Fibroblast of pulmonary artery (primary cell): ENCODE measurements at regions not wholly inside any gene's neighbourhood (a gene's known extent, or its start where the extent isn't known, plus 50 kb on each side); places are given as distances from the start of the nearest gene placed in this dataset.
A peak's percentile ranks its signal among the peaks of the same experiment; 100 is the strongest.
"Not testable (repeated sequence)": the region's sequence is repeated elsewhere in the genome, so short reads cannot be mapped to it uniquely, and the experiment has no call there.

Experiments
- DNase-seq: peaks from one replicate; pipeline ENCODE4 v3.0.0-alpha.2; 2010; ENCODE audit warnings: low read depth
- H3K4me3 ChIP-seq: replicated peaks from 2 replicates; pipeline ENCODE4 v1.5.1; 2011; ENCODE audit warnings: low read depth, mild to moderate bottlenecking, control low read depth, low read length, moderate library complexity
- CTCF ChIP-seq: IDR thresholded peaks from 2 replicates; pipeline ENCODE4 v1.5.1; 2011; ENCODE audit warnings: mild to moderate bottlenecking, control low read depth, low read length, inconsistent platforms; ENCODE audit errors: missing control alignments

- no peak for DNase-seq
- TF ChIP-seq CTCF, result no peak
- no peak overlapping the region for H3K4me3 ChIP-seq
Measured at GRCh38 chr14:22202313-22202712, 386.7 kb downstream of the DAD1 start.

- peak; percentile 74 for TF ChIP-seq CTCF
- DNase-seq, result peak; percentile 57
- H3K4me3 ChIP-seq, result no peak overlapping the region
Measured at GRCh38 chr14:22200977-22201605, 387.9 kb downstream of the DAD1 start.

- H3K4me3 ChIP-seq, DNase-seq: not testable (repeated sequence)
Measured at GRCh38 chr14:22200131-22200530, 388.9 kb downstream of the DAD1 start.

GRCh38 chr14:22194664-22195063 is 394.4 kb downstream of the DAD1 start:
- DNase-seq, result no peak
- no peak overlapping the region for H3K4me3 ChIP-seq
- TF ChIP-seq CTCF, result no peak

GRCh38 chr14:22190411-22191191 is 398.4 kb downstream of the DAD1 start:
- TF ChIP-seq CTCF, result no peak
- no peak overlapping the region for H3K4me3 ChIP-seq
- DNase-seq, result peak; percentile 7

- no peak overlapping the region for H3K4me3 ChIP-seq
- no peak for DNase-seq
- no peak for TF ChIP-seq CTCF
Measured at GRCh38 chr14:22189881-22190280, 399.1 kb downstream of the DAD1 start.

GRCh38 chr14:22188318-22188717 is 400.7 kb downstream of the DAD1 start:
- H3K4me3 ChIP-seq, result no peak overlapping the region
- no peak for TF ChIP-seq CTCF
- no peak for DNase-seq
